H9 (cell line): ENCODE measurements at regions not wholly inside any gene's neighbourhood (a gene's known extent, or its start where the extent isn't known, plus 50 kb on each side); places are given as distances from the start of the nearest gene placed in this dataset.

Experiments
- DNase-seq: peaks from one replicate; pipeline ENCODE4 v3.0.0-alpha.2; 2017
- H2AFZ ChIP-seq: one replicate; pipeline ENCODE4 v1.6.1; 2013; ENCODE audit warnings: mild to moderate bottlenecking, low read length, control low read depth, moderate library complexity
- H2AK5ac ChIP-seq: 2 replicates; pipeline ENCODE4 v1.6.1; 2013; ENCODE audit warnings: low read length, control low read depth, mixed read lengths; ENCODE audit not compliant: insufficient read length
- H2BK120ac ChIP-seq: one replicate; pipeline ENCODE4 v1.6.1; 2013; ENCODE audit warnings: low read depth, mild to moderate bottlenecking, low read length, control low read depth, inconsistent platforms; ENCODE audit not compliant: poor library complexity, severe bottlenecking
- H2BK12ac ChIP-seq: 2 replicates; pipeline ENCODE4 v1.6.1; 2013; ENCODE audit warnings: low read length, control low read depth, mixed read lengths, low read depth; ENCODE audit not compliant: insufficient read length
- H2BK15ac ChIP-seq: 2 replicates; pipeline ENCODE4 v1.6.1; 2013; ENCODE audit warnings: low read depth, low read length, control low read depth
- H2BK20ac ChIP-seq: one replicate; pipeline ENCODE4 v1.6.1; 2013; ENCODE audit warnings: low read depth, mild to moderate bottlenecking, low read length, control low read depth, inconsistent platforms; ENCODE audit not compliant: poor library complexity, severe bottlenecking
- H2BK5ac ChIP-seq: 2 replicates; pipeline ENCODE4 v1.6.1; 2013; ENCODE audit warnings: low read length, control low read depth, mixed read lengths; ENCODE audit not compliant: insufficient read length
- H3K14ac ChIP-seq: 2 replicates; pipeline ENCODE4 v1.6.1; 2013; ENCODE audit warnings: low read length, control low read depth; ENCODE audit not compliant: insufficient read depth
- H3K18ac ChIP-seq: 2 replicates; pipeline ENCODE4 v1.6.1; 2013; ENCODE audit warnings: low read depth, mild to moderate bottlenecking, mixed read lengths, low read length, control low read depth; ENCODE audit not compliant: insufficient read length
- H3K23ac ChIP-seq: 2 replicates; pipeline ENCODE4 v1.6.1; 2013; ENCODE audit warnings: low read length, control low read depth, mixed read lengths, low read depth; ENCODE audit not compliant: insufficient read length
- H3K23me2 ChIP-seq: 2 replicates; pipeline ENCODE4 v1.6.1; 2013; ENCODE audit warnings: low read depth, mild to moderate bottlenecking, mixed read lengths, low read length, control low read depth; ENCODE audit not compliant: insufficient read length, poor library complexity, severe bottlenecking
- H3K27ac ChIP-seq: 2 replicates; pipeline ENCODE4 v1.5.1; 2013; ENCODE audit warnings: low read length, control low read depth, mixed read lengths, low read depth; ENCODE audit not compliant: insufficient read length
- H3K27me3 ChIP-seq: 2 replicates; pipeline ENCODE4 v1.6.1; 2013; ENCODE audit warnings: low read length, control low read depth, inconsistent platforms; ENCODE audit not compliant: insufficient read depth
- H3K4ac ChIP-seq: 2 replicates; pipeline ENCODE4 v1.6.1; 2013; ENCODE audit warnings: low read depth, mild to moderate bottlenecking, control low read depth, inconsistent platforms, low read length, moderate library complexity
- H3K4me1 ChIP-seq: 2 replicates; pipeline ENCODE4 v1.6.1; 2013; ENCODE audit warnings: low read length, control low read depth, inconsistent platforms; ENCODE audit not compliant: insufficient read depth
- H3K4me2 ChIP-seq: 2 replicates; pipeline ENCODE4 v1.6.1; 2013; ENCODE audit warnings: low read length, control low read depth, mixed read lengths; ENCODE audit not compliant: insufficient read length, insufficient read depth
- H3K56ac ChIP-seq: 2 replicates; pipeline ENCODE4 v1.6.1; 2013; ENCODE audit warnings: low read depth, mild to moderate bottlenecking, mixed read lengths, low read length, control low read depth; ENCODE audit not compliant: insufficient read length
- H3K79me1 ChIP-seq: 2 replicates; pipeline ENCODE4 v1.6.1; 2013; ENCODE audit warnings: low read depth, mild to moderate bottlenecking, moderate library complexity, low read length, control low read depth, inconsistent platforms; ENCODE audit not compliant: insufficient read depth, poor library complexity, severe bottlenecking
- H3K79me2 ChIP-seq: 2 replicates; pipeline ENCODE4 v1.6.1; 2013; ENCODE audit warnings: low read length, control low read depth, inconsistent platforms; ENCODE audit not compliant: insufficient read depth
- H3K9ac ChIP-seq: 2 replicates; pipeline ENCODE4 v1.6.1; 2013; ENCODE audit warnings: low read length, control low read depth, mixed read lengths; ENCODE audit not compliant: insufficient read length; ENCODE audit errors: extremely low read depth
- H3K9me3 ChIP-seq: one replicate; pipeline ENCODE4 v1.6.1; 2013; ENCODE audit warnings: low read depth, low read length, inconsistent platforms; ENCODE audit not compliant: control insufficient read depth
- H3T11ph ChIP-seq: one replicate; pipeline ENCODE4 v1.6.1; 2013; ENCODE audit warnings: mild to moderate bottlenecking, low read length, control low read depth, inconsistent platforms
- H4K20me1 ChIP-seq: one replicate; pipeline ENCODE4 v1.6.1; 2013; ENCODE audit not compliant: control insufficient read depth, insufficient read length, insufficient read depth
- H4K5ac ChIP-seq: 2 replicates; pipeline ENCODE4 v1.6.1; 2013; ENCODE audit warnings: low read depth, mild to moderate bottlenecking, mixed read lengths, low read length, control low read depth; ENCODE audit not compliant: insufficient read length
- H4K8ac ChIP-seq: replicated peaks from 2 replicates; pipeline ENCODE4 v1.6.1; 2013; ENCODE audit warnings: low read length, control low read depth, mixed read lengths, low read depth; ENCODE audit not compliant: insufficient read length
- H4K91ac ChIP-seq: 2 replicates; pipeline ENCODE4 v1.6.1; 2013; ENCODE audit warnings: low read depth, mild to moderate bottlenecking, moderate library complexity, mixed read lengths, low read length, control low read depth; ENCODE audit not compliant: insufficient read length
- H3K27ac Mint-ChIP-seq, 3 experiments: 2 replicates in 2 of 3; 3 replicates in 1 of 3; pipeline ENCODE4 v1.8.0; 2020 to 2021; ENCODE audit warnings: mixed read lengths in 3 of 3, mild to moderate bottlenecking in 1 of 3, moderate library complexity in 1 of 3
- H3K27me3 Mint-ChIP-seq: 2 replicates; pipeline ENCODE4 v1.8.0; 2021; ENCODE audit warnings: low read depth, mild to moderate bottlenecking, moderate library complexity, mixed read lengths
- H3K36me3 Mint-ChIP-seq, 3 experiments: 2 replicates in 2 of 3; 3 replicates in 1 of 3; pipeline ENCODE4 v1.8.0; 2020 to 2021; ENCODE audit warnings: low read depth in 3 of 3, mixed read lengths in 3 of 3; ENCODE audit not compliant: insufficient read depth in 1 of 3
- H3K4me1 Mint-ChIP-seq, 2 experiments: 2 replicates each; pipeline ENCODE4 v1.8.0; 2020; ENCODE audit warnings: mixed read lengths in 2 of 2
- H3K4me3 Mint-ChIP-seq, 2 experiments: 2 replicates in 1 of 2; 3 replicates in 1 of 2; pipeline ENCODE4 v1.8.0; 2020 to 2021; ENCODE audit warnings: mild to moderate bottlenecking in 2 of 2, mixed read lengths in 2 of 2, moderate library complexity in 1 of 2
- H3K9me3 Mint-ChIP-seq, 2 experiments: 2 replicates in 1 of 2; 3 replicates in 1 of 2; pipeline ENCODE4 v1.8.0; 2020; ENCODE audit warnings: mild to moderate bottlenecking in 2 of 2, mixed read lengths in 2 of 2, moderate library complexity in 1 of 2
- CTCF ChIP-seq: fragments of 200-600 bp; sonication (generic); conservative IDR thresholded peaks from 3 replicates; pipeline ENCODE4 v1.8.0; 2021; ENCODE audit warnings: antibody characterized with exemption, mild to moderate bottlenecking
- WGBS: extraction: QIAGEN DNeasy Blood & Tissue Kit; methylation state at CpG from one replicate; pipeline ENCODE4 v1.1.7; 2013; ENCODE audit warnings: missing lambda C conversion rate, low lambda C conversion rate, mixed read lengths; ENCODE audit not compliant: insufficient read length; ENCODE audit errors: extremely low coverage; 5-methylcytosine and 5-hydroxymethylcytosine counted together

- H3K9me3 Mint-ChIP-seq: no peaks in the 10 kb centered on the region
- Histone ChIP-seq H2BK15ac (no peak overlapping the region), H4K91ac (no peak overlapping the region), H3K56ac (no peak overlapping the region), H3K4ac (no peak overlapping the region), H2BK12ac (no peak overlapping the region), H4K20me1 (no peaks in the 10 kb centered on the region), H3K4me1 (no peaks in the 10 kb centered on the region), H3K79me1 (no peaks in the 10 kb centered on the region), H3K9ac (no peak overlapping the region), H3K4me2 (no peak overlapping the region), H3K23me2 (no peaks in the 10 kb centered on the region), H3K9me3 (no peaks in the 10 kb centered on the region), H3K18ac (no peak overlapping the region), H3T11ph (no peak overlapping the region), H3K79me2 (no peaks in the 10 kb centered on the region), H2AFZ (no peak overlapping the region), H2AK5ac (no peak overlapping the region), H4K5ac (no peak overlapping the region), H3K27ac (no peak overlapping the region), H2BK5ac (no peak overlapping the region), H4K8ac (no peak overlapping the region), H3K27me3 (no peaks in the 10 kb centered on the region), H2BK120ac (no peak overlapping the region), H3K23ac (no peak overlapping the region), H2BK20ac (no peak overlapping the region), H3K14ac (no peak overlapping the region)
- H3K4me1 Mint-ChIP-seq: no peaks in the 10 kb centered on the region
- WGBS: no CpG with 5 or more reads among the region's 4 CpGs
- H3K36me3 Mint-ChIP-seq: no peaks in the 10 kb centered on the region; a peak in 1 of 7 replicates
- no peak for TF ChIP-seq CTCF
- no peak overlapping the region for H3K4me3 Mint-ChIP-seq
- H3K27me3 Mint-ChIP-seq: peaks cover 11% of the 10 kb centered on the region
- no peak overlapping the region for H3K27ac Mint-ChIP-seq
- DNase-seq: no peak
These were observed 235.7 kb downstream of the ENC1 start for GRCh38 chr5:74404574-74405508.
